ENCODE measurements at regions not wholly inside any gene's neighbourhood (a gene's known extent, or its start where the extent isn't known, plus 50 kb on each side); places are given as distances from the start of the nearest gene placed in this dataset.

GRCh38 chr14:53874704-53875103 lies 81.9 kb downstream of the BMP4 start:
- H3K9me3 ChIP-seq = no peaks in the 10 kb centered on the region
- H3K4me1 ChIP-seq = no peaks in the 10 kb centered on the region
- no peaks in the 10 kb centered on the region for H3K27me3 ChIP-seq
- H3K36me3 ChIP-seq = no peaks in the 10 kb centered on the region
- no peak for TF ChIP-seq POLR2A (IDR thresholded peaks at IDR 0.05)
- TF ChIP-seq CTCF (IDR thresholded peaks at IDR 0.05) = no peak
- no peak overlapping the region for H3K4me3 ChIP-seq
- DNase-seq = no peak
- H3K27ac ChIP-seq = no peak overlapping the region

DNA sequence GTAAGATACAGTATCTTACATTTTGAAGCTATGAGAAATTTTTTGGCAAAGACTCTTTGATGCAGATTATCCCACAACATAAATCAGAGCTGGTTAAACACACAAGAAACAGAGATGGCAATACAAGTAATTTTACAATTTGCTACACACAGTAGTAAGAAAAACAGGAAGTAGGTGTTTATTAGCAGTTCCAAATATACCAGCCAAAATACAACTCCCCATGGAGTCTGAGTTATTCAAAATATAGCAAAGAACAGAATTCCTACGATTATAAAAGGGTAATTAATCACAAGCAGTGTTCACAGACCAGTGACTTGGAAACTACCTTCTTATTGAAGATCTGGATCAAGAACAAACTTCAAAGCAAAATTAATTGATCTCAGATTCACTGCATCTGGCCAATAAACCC lies 83.9 kb downstream of the BMP4 start:
- Histone ChIP-seq H3K4me1 (no peaks in the 10 kb centered on the region), H3K27me3 (no peaks in the 10 kb centered on the region), H3K27ac (no peak overlapping the region), H3K4me3 (no peak overlapping the region), H3K36me3 (no peaks in the 10 kb centered on the region), H3K9me3 (no peaks in the 10 kb centered on the region)
- no peak for DNase-seq
- TF ChIP-seq POLR2A (IDR thresholded peaks at IDR 0.05) (no peak), CTCF (IDR thresholded peaks at IDR 0.05) (no peak)

GRCh38 chr14:53871951-53872350 lies 84.7 kb downstream of the BMP4 start:
- DNase-seq = no peak
- Histone ChIP-seq H3K27me3 (no peaks in the 10 kb centered on the region), H3K4me3 (no peak overlapping the region), H3K36me3 (no peaks in the 10 kb centered on the region), H3K9me3 (no peaks in the 10 kb centered on the region), H3K27ac (no peak overlapping the region), H3K4me1 (no peaks in the 10 kb centered on the region)
- TF ChIP-seq CTCF (IDR thresholded peaks at IDR 0.05) = no peak
- TF ChIP-seq POLR2A (IDR thresholded peaks at IDR 0.05) = no peak

DNA sequence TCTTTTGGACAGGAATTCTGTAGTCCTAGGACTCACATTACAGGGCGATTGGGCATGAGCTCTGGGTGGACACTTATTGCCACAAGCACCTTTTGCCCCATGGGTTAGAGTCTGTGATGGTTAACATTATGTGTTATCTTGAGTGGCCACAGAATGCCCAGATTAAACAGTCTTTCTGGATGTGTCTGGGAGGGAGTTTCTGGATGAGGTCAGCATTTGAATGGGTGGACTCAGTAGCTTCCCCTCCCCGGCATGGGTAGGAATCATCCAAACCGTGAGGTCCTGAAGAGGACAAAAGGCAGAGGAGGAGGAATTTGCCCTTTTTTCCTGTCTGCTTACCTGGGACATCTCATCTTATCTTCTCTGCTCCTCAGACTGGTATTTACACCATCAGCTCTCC lies 85.6 kb downstream of the BMP4 start:
- Histone ChIP-seq H3K27me3 (no peaks in the 10 kb centered on the region), H3K9me3 (no peaks in the 10 kb centered on the region), H3K27ac (no peak overlapping the region), H3K4me1 (no peaks in the 10 kb centered on the region), H3K36me3 (no peaks in the 10 kb centered on the region), H3K4me3 (no peak overlapping the region)
- TF ChIP-seq CTCF (IDR thresholded peaks at IDR 0.05) (no peak), POLR2A (IDR thresholded peaks at IDR 0.05) (no peak)
- DNase-seq = no peak

GRCh38 chr14:53865711-53866110 lies 90.9 kb downstream of the BMP4 start:
- Histone ChIP-seq H3K36me3 (no peaks in the 10 kb centered on the region), H3K4me3 (no peak overlapping the region), H3K27ac (no peak overlapping the region), H3K9me3 (no peaks in the 10 kb centered on the region), H3K4me1 (no peaks in the 10 kb centered on the region), H3K27me3 (no peaks in the 10 kb centered on the region)
- no peak for TF ChIP-seq POLR2A (IDR thresholded peaks at IDR 0.05)
- TF ChIP-seq CTCF (IDR thresholded peaks at IDR 0.05) = no peak
- DNase-seq = no peak

DNA sequence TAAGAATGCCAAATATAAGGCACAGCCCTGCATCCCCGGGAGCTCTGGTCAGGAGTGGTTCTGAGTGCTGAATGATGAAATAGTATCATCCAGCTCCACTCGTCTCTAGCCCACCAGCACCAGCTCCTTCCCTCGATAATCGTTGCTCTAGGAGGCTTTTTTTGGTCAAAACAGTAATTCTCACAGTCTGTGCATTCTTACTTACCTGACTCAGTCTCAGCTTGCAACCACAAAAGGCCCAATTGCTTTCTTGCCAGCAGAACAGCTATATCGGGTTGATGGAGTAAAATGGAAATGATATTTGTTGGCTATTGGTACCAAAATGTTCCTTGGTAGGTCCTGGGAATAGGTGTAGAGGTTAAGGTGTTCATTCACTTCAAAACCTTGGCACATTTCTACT lies 94.8 kb downstream of the BMP4 start:
- no peaks in the 10 kb centered on the region for H3K36me3 ChIP-seq
- H3K9me3 ChIP-seq = no peaks in the 10 kb centered on the region
- no peaks in the 10 kb centered on the region for H3K27me3 ChIP-seq
- no peak overlapping the region for H3K27ac ChIP-seq
- H3K4me1 ChIP-seq = no peaks in the 10 kb centered on the region
- no peak for TF ChIP-seq POLR2A (IDR thresholded peaks at IDR 0.05)
- TF ChIP-seq CTCF (IDR thresholded peaks at IDR 0.05) = no peak
- DNase-seq = no peak
- H3K4me3 ChIP-seq = no peak overlapping the region
